HepG2 (cell line): ENCODE measurements at regions not wholly inside any gene's neighbourhood (a gene's known extent, or its start where the extent isn't known, plus 50 kb on each side); places are given as distances from the start of the nearest gene placed in this dataset.

Experiments used
- ERF ChIP-seq: IDR thresholded peaks from 2 replicates; pipeline ENCODE4 v1.6.1; 2018; ENCODE audit warnings: missing biosample characterization, missing genetic modification reagents
- FOSL1 ChIP-seq: sonication (generic); formaldehyde crosslinking; IDR thresholded peaks from 2 replicates; pipeline ENCODE4 v1.9.0; 2021; ENCODE audit warnings: missing genetic modification reagents, borderline replicate concordance
- FOXA3 ChIP-seq: IDR thresholded peaks from 2 replicates; pipeline ENCODE4 v1.6.1; 2016; ENCODE audit warnings: missing genetic modification reagents, missing compliant biosample characterization
- FOXM1 ChIP-seq: sonication (generic); formaldehyde crosslinking; IDR thresholded peaks from 2 replicates; pipeline ENCODE4 v1.5.0; 2020; ENCODE audit warnings: missing genetic modification reagents
- GATAD1 ChIP-seq: IDR thresholded peaks from 2 replicates; pipeline ENCODE4 v1.6.1; 2016; ENCODE audit warnings: missing genetic modification reagents, missing compliant biosample characterization
- GTF3A ChIP-seq: sonication (generic); formaldehyde crosslinking; conservative IDR thresholded peaks from 2 replicates; pipeline ENCODE4 v1.4.0; 2020; ENCODE audit warnings: mild to moderate bottlenecking, missing genetic modification reagents
- HMG20A ChIP-seq: IDR thresholded peaks from 2 replicates; pipeline ENCODE4 v1.6.1; 2016; ENCODE audit warnings: borderline replicate concordance
- IRX3 ChIP-seq: sonication (generic); formaldehyde crosslinking; IDR thresholded peaks from 2 replicates; pipeline ENCODE4 v1.8.1; 2023; ENCODE audit warnings: mild to moderate bottlenecking, low read depth, missing genetic modification reagents, borderline replicate concordance
- KDM1A ChIP-seq: IDR thresholded peaks from 2 replicates; pipeline ENCODE4 v1.6.1; 2016; ENCODE audit warnings: missing compliant biosample characterization
- KDM2A ChIP-seq: sonication (generic); formaldehyde crosslinking; IDR thresholded peaks from 2 replicates; pipeline ENCODE4 v1.4.0; 2020; ENCODE audit warnings: low read depth, missing genetic modification reagents, borderline replicate concordance
- MEIS1 ChIP-seq: sonication (generic); formaldehyde crosslinking; IDR thresholded peaks from 2 replicates; pipeline ENCODE4 v1.9.0; 2021; ENCODE audit warnings: mild to moderate bottlenecking, missing genetic modification reagents, moderate library complexity, borderline replicate concordance
- NCOA5 ChIP-seq: sonication (generic); formaldehyde crosslinking; IDR thresholded peaks from 2 replicates; pipeline ENCODE4 v1.4.0; 2020; ENCODE audit warnings: missing genetic modification reagents
- NPAS2 ChIP-seq: sonication (generic); formaldehyde crosslinking; IDR thresholded peaks from 2 replicates; pipeline ENCODE4 v1.8.0; 2022; ENCODE audit warnings: mild to moderate bottlenecking, missing genetic modification reagents, borderline replicate concordance
- POLR2G ChIP-seq: fragments of 200-400 bp; formaldehyde crosslinking; IDR thresholded peaks from 2 replicates; pipeline ENCODE4 v1.6.1; 2018; ENCODE audit warnings: mild to moderate bottlenecking, low read depth, low read length, moderate library complexity
- PPARG ChIP-seq: conservative IDR thresholded peaks from 2 replicates; pipeline ENCODE4 v1.6.1; 2016; ENCODE audit warnings: missing biosample characterization, missing genetic modification reagents
- PRPF4 ChIP-seq: fragments of 200-400 bp; formaldehyde crosslinking; IDR thresholded peaks from 2 replicates; pipeline ENCODE4 v1.6.1; 2016; ENCODE audit warnings: low read length, low read depth; ENCODE audit not compliant: poor library complexity, severe bottlenecking
- TBP ChIP-seq: sonication (generic); formaldehyde crosslinking; IDR thresholded peaks from 2 replicates; pipeline ENCODE4 v1.5.0; 2020; ENCODE audit warnings: missing genetic modification reagents
- ZFP62 ChIP-seq: sonication (generic); formaldehyde crosslinking; IDR thresholded peaks from 2 replicates; pipeline ENCODE4 v1.4.0; 2020; ENCODE audit warnings: missing genetic modification reagents
- ZFP90 ChIP-seq: sonication (generic); formaldehyde crosslinking; IDR thresholded peaks from 2 replicates; pipeline ENCODE4 v1.8.0; 2022; ENCODE audit warnings: missing genetic modification reagents, mild to moderate bottlenecking, inconsistent platforms, borderline replicate concordance
- ZGPAT ChIP-seq: IDR thresholded peaks from 2 replicates; pipeline ENCODE4 v1.6.1; 2016; ENCODE audit warnings: mild to moderate bottlenecking
- ZNF3 ChIP-seq: IDR thresholded peaks from 2 replicates; pipeline ENCODE4 v1.7.0; 2017; ENCODE audit warnings: inconsistent platforms
- ZNF501 ChIP-seq: sonication (generic); formaldehyde crosslinking; IDR thresholded peaks from 2 replicates; pipeline ENCODE4 v1.5.1; 2020; ENCODE audit warnings: mild to moderate bottlenecking, moderate library complexity, missing genetic modification reagents
- ZNF577 ChIP-seq: sonication (generic); formaldehyde crosslinking; IDR thresholded peaks from 2 replicates; pipeline ENCODE4 v1.4.0; 2020; ENCODE audit warnings: mild to moderate bottlenecking, low read depth, missing genetic modification reagents, borderline replicate concordance
- ZNF7 ChIP-seq: IDR thresholded peaks from 2 replicates; pipeline ENCODE4 v1.6.1; 2016; ENCODE audit warnings: missing biosample characterization, missing genetic modification reagents
- ZNF772 ChIP-seq: sonication (generic); formaldehyde crosslinking; IDR thresholded peaks from 2 replicates; pipeline ENCODE4 v1.5.0; 2020; ENCODE audit warnings: mild to moderate bottlenecking, missing genetic modification reagents
- ZNF780A ChIP-seq: sonication (generic); formaldehyde crosslinking; IDR thresholded peaks from 2 replicates; pipeline ENCODE4 v1.8.0; 2022; ENCODE audit warnings: mild to moderate bottlenecking, missing genetic modification reagents, moderate library complexity
- ZSCAN21 ChIP-seq: sonication (generic); formaldehyde crosslinking; IDR thresholded peaks from 2 replicates; pipeline ENCODE4 v1.8.0; 2022; ENCODE audit warnings: mild to moderate bottlenecking, missing genetic modification reagents, moderate library complexity, borderline replicate concordance
- TF ChIP-seq, protein P1 (sequence below): sonication (generic); formaldehyde crosslinking; IDR thresholded peaks from 2 replicates; pipeline ENCODE4 v1.4.0; 2020; ENCODE audit warnings: missing genetic modification reagents

DNA sequence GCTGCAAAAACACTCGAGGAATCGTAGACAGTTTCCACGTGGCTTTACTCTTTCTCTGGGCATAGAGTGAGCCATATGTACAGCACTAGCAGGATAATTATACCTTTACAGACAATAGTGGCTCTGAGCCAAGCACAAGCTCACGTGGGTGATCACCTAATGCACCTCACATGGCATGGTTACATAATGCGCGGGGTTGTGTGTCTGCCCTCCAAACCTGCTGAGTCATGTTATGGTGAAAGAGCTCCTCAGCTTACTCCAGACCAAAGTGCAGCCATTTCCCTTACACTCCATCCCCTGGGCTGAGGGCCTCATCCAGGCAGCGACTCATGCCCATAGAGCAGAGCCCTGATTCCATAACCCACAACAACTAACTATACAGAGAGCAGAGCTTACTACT, 1458.4 kb upstream of the CADM2 start (continued):
- TF ChIP-seq, protein P1, sequence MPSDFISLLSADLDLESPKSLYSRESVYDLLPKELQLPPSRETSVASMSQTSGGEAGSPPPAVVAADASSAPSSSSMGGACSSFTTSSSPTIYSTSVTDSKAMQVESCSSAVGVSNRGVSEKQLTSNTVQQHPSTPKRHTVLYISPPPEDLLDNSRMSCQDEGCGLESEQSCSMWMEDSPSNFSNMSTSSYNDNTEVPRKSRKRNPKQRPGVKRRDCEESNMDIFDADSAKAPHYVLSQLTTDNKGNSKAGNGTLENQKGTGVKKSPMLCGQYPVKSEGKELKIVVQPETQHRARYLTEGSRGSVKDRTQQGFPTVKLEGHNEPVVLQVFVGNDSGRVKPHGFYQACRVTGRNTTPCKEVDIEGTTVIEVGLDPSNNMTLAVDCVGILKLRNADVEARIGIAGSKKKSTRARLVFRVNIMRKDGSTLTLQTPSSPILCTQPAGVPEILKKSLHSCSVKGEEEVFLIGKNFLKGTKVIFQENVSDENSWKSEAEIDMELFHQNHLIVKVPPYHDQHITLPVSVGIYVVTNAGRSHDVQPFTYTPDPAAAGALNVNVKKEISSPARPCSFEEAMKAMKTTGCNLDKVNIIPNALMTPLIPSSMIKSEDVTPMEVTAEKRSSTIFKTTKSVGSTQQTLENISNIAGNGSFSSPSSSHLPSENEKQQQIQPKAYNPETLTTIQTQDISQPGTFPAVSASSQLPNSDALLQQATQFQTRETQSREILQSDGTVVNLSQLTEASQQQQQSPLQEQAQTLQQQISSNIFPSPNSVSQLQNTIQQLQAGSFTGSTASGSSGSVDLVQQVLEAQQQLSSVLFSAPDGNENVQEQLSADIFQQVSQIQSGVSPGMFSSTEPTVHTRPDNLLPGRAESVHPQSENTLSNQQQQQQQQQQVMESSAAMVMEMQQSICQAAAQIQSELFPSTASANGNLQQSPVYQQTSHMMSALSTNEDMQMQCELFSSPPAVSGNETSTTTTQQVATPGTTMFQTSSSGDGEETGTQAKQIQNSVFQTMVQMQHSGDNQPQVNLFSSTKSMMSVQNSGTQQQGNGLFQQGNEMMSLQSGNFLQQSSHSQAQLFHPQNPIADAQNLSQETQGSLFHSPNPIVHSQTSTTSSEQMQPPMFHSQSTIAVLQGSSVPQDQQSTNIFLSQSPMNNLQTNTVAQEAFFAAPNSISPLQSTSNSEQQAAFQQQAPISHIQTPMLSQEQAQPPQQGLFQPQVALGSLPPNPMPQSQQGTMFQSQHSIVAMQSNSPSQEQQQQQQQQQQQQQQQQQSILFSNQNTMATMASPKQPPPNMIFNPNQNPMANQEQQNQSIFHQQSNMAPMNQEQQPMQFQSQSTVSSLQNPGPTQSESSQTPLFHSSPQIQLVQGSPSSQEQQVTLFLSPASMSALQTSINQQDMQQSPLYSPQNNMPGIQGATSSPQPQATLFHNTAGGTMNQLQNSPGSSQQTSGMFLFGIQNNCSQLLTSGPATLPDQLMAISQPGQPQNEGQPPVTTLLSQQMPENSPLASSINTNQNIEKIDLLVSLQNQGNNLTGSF: no peak
- TF ChIP-seq POLR2G: no peak
- TF ChIP-seq GTF3A: no peak
- peak; percentile 7; the same call in 1 of the 2 replicates for TF ChIP-seq KDM1A (CRISPR knock-in tag)
- TF ChIP-seq HMG20A: peak; percentile 68; the same call in 1 of the 2 replicates
- TF ChIP-seq FOXM1 (CRISPR knock-in tag): no peak
- TF ChIP-seq ZSCAN21: no peak
- no peak for TF ChIP-seq ZNF501 (CRISPR knock-in tag)
- TF ChIP-seq GATAD1: no peak
- no peak for TF ChIP-seq ZNF3
- no peak for TF ChIP-seq IRX3 (CRISPR knock-in tag)
- no peak for TF ChIP-seq NCOA5 (CRISPR knock-in tag)
- TF ChIP-seq ZFP90: no peak
- TF ChIP-seq FOSL1 (CRISPR knock-in tag): no peak
- TF ChIP-seq ZGPAT (CRISPR knock-in tag): peak; percentile 53; the same call in 1 of the 2 replicates
- no peak for TF ChIP-seq TBP (CRISPR knock-in tag)
- TF ChIP-seq KDM2A (CRISPR knock-in tag): 0 out of 2 replicates have a peak, but pooled peaks have one; percentile 34
- no peak for TF ChIP-seq ZNF577
- TF ChIP-seq MEIS1 (CRISPR knock-in tag): no peak
- 0 out of 2 replicates have a peak, but pooled peaks have one; percentile 26 for TF ChIP-seq ERF (CRISPR knock-in tag)
- TF ChIP-seq PPARG (CRISPR knock-in tag): no peak
- no peak for TF ChIP-seq NPAS2 (CRISPR knock-in tag)
- no peak for TF ChIP-seq ZFP62
- TF ChIP-seq FOXA3: peak; percentile 55; the same call in 1 of the 2 replicates
- no peak; the same call in 1 of the 2 replicates for TF ChIP-seq ZNF772 (CRISPR knock-in tag)
- no peak for TF ChIP-seq ZNF780A (CRISPR knock-in tag)
- TF ChIP-seq PRPF4: no peak
- no peak for TF ChIP-seq ZNF7
